ENCODE measurements at regions not wholly inside any gene's neighbourhood (a gene's known extent, or its start where the extent isn't known, plus 50 kb on each side); places are given as distances from the start of the nearest gene placed in this dataset.
"Not testable (repeated sequence)": the region's sequence is repeated elsewhere in the genome, so short reads cannot be mapped to it uniquely, and the experiment has no call there.

DNA sequence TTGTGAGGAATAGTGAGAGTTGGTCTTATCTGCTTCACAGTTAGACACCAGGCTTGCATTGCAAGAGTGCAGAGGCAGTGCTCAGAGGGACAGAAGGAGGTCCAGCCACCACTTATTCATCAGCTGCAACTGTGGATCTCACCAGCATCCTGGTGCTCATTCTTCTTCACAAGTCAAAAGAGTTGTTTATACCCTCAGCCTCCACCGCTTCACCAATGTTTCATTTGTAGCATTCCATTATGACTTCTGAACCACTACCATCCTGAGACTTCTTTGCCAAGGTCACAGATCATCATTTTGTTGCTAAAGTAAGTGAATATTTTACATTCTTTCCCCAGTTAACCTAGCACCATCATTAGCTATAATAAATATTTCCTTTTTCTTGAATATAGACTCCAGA is 230.5 kb upstream of the KITLG start:
- DNase-seq (ENCODE audit: low spot score in 2 of 2) (no peak), FAIRE-seq (no peak)

- not testable (repeated sequence) for DNase-seq (ENCODE audit: low spot score in 2 of 2); FAIRE-seq
Observed at GRCh38 chr12:88809841-88810240, 229.6 kb upstream of the KITLG start.

GRCh38 chr12:88805692-88806091 is 225.4 kb upstream of the KITLG start:
- FAIRE-seq (no peak), DNase-seq (ENCODE audit: low spot score in 2 of 2) (no peak)

DNA sequence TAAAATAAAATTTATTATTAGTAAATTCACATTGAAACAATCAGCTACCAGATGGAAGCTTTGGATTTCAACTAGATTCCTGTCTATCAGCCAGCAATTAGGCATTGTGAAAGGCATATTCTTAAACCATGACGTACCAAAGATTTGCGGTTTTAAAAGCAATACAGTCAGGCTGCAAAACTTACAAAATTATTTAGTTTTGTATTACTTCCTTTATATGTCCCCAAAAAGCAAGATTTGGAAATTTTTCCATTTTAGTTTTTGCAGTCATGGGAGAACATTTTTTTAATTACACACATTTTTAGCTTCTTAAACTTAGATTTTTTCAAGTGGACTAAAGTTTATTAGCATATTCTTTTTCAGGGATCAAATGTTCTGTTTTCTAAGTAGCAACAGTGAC is 225.0 kb upstream of the KITLG start:
- DNase-seq (ENCODE audit: low spot score in 2 of 2) = no peak
- FAIRE-seq = no peak

GRCh38 chr12:88802096-88802706 is 221.9 kb upstream of the KITLG start:
- FAIRE-seq (no peak), DNase-seq (ENCODE audit: low spot score in 2 of 2) (no peak)

GRCh38 chr12:88801227-88802095 is 221.2 kb upstream of the KITLG start:
- FAIRE-seq = no peak

DNA sequence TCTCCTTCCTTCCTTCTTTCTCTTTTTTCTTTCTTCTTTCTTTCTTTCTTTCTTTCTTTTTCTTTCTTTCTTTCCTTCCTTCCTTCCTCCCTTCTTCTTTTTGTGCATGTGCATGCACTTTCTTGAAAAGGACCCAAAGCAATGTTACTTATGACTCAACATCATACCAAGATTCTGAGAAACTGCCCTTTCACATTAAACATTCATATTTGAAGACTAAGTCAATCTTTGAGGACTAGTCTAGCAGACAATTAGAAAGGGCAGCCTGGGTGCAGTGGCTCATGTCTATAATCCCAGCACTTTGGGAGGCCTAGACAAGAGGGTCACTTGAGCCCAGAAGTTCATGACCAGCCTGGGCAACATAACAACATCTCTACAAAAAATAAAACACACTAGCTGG is 212.8 kb upstream of the KITLG start:
- no peak for DNase-seq (ENCODE audit: low spot score in 2 of 2)
- FAIRE-seq = no peak

More at GRCh38 chr12:88801227-88802095, 221.2 kb upstream of the KITLG start:
- DNase-seq (ENCODE audit: low spot score in 2 of 2) = no peak

- DNase-seq (ENCODE audit: low spot score in 2 of 2) = no peak
- no peak for FAIRE-seq
Observed at GRCh38 chr12:88790231-88790630, 210.0 kb upstream of the KITLG start.

DNA sequence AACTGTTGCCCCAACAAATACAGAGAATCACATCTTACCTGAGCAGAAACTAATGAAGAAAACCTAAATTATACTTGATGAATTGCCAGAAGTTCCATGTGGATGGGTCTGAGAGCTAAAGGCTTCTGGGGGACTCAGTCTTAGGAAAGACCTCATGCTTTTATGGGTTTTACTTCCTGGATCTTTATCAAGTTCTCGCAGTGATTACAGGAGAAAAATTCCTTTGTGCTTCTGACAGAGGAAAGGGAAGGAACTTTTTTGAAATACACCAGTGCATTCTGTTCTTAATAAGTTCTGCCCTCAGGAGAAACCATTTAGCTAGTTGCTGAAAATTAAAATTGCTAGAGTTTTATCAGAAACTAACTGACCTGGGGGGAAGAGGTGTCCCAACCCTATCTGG is 203.9 kb upstream of the KITLG start:
- FAIRE-seq (no peak), DNase-seq (ENCODE audit: low spot score in 2 of 2) (no peak)

- no peak for FAIRE-seq
- DNase-seq (ENCODE audit: low spot score in 2 of 2) = no peak
Observed at GRCh38 chr12:88782351-88782750, 202.1 kb upstream of the KITLG start.

DNA sequence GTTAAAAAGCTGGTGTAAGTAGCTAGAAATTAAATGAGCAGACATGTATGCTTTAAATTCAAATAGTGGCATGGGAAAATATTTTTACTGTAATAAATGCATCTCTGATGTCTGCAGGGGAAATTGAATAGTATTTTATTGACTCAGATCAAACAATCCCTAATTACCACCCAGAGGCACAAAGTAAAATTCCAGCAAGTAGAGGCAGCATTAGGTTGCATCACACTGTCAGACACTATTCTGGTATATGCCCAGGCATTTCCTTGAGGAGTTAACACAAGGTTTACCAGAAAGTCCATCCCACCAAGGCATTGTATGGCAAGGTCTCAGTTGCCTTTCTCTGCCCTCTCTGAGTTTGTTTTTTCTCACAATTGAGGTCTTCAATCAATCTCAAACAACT is 201.6 kb upstream of the KITLG start:
- DNase-seq (ENCODE audit: low spot score in 2 of 2) (no peak), FAIRE-seq (no peak)

DNA sequence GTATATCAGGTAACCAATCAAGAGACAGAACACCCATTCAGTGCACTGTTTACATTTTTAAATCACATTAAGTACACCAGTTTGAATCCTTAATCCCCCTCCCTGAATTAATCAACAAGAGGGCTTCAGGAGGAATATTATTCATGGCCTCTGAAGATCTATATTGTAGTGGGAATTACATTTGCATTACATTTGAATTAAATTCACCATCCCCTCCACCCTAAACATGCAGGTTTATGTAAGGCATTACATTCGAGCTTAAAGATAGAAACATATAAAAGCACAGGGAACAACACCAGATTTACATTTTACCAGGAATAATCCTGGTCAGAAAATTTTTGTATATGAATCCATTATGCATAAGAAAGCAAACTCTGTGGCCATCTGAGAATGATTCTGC is 197.8 kb upstream of the KITLG start:
- no peak for DNase-seq (ENCODE audit: low spot score in 2 of 2)
- FAIRE-seq = no peak

GRCh38 chr12:88775742-88776151 is 195.5 kb upstream of the KITLG start:
- no peak for DNase-seq (ENCODE audit: low spot score in 2 of 2)
- FAIRE-seq = no peak

GRCh38 chr12:88767699-88768098 is 187.4 kb upstream of the KITLG start:
- FAIRE-seq = no peak
- no peak for DNase-seq (ENCODE audit: low spot score in 2 of 2)

DNA sequence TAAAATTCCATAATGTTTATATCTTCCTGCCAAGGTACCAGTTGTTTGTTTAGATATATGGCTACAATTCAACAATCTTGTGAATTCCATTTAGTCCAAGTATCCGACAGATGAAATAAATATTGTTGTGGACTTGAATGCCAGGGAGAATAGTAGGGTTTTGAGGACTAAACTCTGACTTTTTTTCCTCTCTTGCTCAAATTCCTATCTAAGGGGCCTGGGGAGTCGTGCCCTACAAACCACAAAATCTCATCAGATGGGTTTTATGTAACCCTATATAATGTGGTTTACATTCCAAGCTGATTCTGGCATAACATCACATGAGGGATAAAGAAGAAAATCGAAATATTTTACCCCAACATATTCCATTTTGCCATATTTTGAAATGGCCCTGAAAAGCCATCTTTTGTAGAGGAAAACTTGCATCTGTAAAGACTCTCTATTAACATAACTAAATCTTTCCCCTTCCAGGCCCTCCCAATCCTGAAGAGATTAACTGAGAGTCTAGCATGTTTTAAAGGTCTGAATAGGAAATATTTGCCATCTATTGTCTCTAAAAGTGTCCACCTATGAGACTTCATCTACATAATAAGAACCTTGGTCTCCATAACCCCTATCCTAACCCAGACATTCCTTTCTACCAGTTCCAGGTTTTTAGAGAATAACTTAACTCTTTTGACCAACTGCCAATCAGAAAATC is 184.7 kb upstream of the KITLG start:
- no peak for FAIRE-seq

GRCh38 chr12:88763536-88764100 is 183.3 kb upstream of the KITLG start:
- DNase-seq (ENCODE audit: low spot score in 2 of 2) (no peak), FAIRE-seq (no peak)

More for the DNA sequence above, 184.7 kb upstream of the KITLG start:
- DNase-seq (ENCODE audit: low spot score in 2 of 2) = no peak

GRCh38 chr12:88758176-88758575 is 177.9 kb upstream of the KITLG start:
- DNase-seq (ENCODE audit: low spot score in 2 of 2) (no peak), FAIRE-seq (no peak)

GRCh38 chr12:88756917-88757316 is 176.6 kb upstream of the KITLG start:
- FAIRE-seq (no peak), DNase-seq (ENCODE audit: low spot score in 2 of 2) (no peak)

DNA sequence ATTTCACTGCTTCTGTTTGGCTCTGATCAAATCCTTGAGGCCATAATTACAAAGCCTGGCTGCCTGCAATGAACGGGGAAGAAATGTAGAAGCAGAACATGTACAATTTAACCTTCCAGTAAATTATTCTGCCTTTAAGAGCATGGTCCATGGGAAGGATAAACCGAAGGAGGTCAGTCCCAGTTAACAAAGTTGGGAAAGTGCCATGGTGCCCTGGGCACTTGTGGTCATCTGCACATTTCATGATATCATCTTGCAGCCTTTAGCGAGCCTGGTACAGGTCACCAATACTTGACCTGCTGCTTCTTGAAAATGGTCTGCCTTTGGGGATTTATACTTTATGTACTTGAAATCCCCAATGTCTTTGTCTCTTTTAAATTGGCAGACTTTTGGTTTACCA is 175.9 kb upstream of the KITLG start:
- DNase-seq (ENCODE audit: low spot score in 2 of 2) = no peak
- no peak for FAIRE-seq

DNA sequence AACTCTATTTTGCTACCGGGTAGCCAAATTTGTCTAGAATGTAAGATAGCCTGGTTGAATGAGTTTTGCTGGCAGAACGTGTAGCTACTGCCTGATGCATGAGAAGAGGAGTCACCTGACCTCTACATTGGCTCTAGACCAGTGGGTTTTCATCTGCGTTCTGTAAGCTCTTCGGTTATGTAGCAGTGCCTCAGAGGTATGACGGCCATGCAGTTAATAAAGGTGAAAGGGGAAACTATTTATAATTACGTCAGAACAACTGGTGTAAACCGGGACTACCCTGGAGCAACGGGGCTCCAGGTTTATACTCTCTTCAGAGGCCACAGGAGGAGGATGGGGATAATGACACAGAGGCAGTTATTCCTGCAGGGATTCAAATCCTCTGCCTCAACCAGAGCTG is 173.4 kb upstream of the KITLG start:
- no peak for FAIRE-seq
- no peak for DNase-seq (ENCODE audit: low spot score in 2 of 2)

GRCh38 chr12:88753066-88753465 is 172.8 kb upstream of the KITLG start:
- FAIRE-seq (no peak), DNase-seq (ENCODE audit: low spot score in 2 of 2) (no peak)

Data from frontal cortex (tissue), 3 donors.